Prostate gland (tissue), 2 donors: ENCODE measurements at regions not wholly inside any gene's neighbourhood (a gene's known extent, or its start where the extent isn't known, plus 50 kb on each side); places are given as distances from the start of the nearest gene placed in this dataset.

ENCODE experiments used
- CTCF ChIP-seq, 4 experiments: fragments of 200-600 bp in 2 of 4; fragments of 450-650 bp in 2 of 4; sonication (generic) in 2 of 4; IDR thresholded peaks; 1 replicate in 3 of 4; 2 replicates in 1 of 4; pipeline ENCODE4 v1.5.1; 2016 to 2019; ENCODE audit warnings: antibody characterized with exemption in 4 of 4, mild to moderate bottlenecking in 2 of 4, moderate library complexity in 2 of 4
- POLR2A ChIP-seq: fragments of 450-650 bp; IDR thresholded peaks from one replicate; pipeline ENCODE4 v1.6.1; 2016; ENCODE audit warnings: antibody characterized with exemption, mild to moderate bottlenecking
- POLR2AphosphoS5 ChIP-seq: sonication (generic); formaldehyde crosslinking; IDR thresholded peaks from one replicate; pipeline ENCODE4 v1.6.1; 2017; ENCODE audit warnings: antibody characterized with exemption

- TF ChIP-seq POLR2A: no peak
- TF ChIP-seq CTCF (IDR thresholded peaks at IDR 0.05): no peak
- TF ChIP-seq POLR2AphosphoS5: no peak
These were observed 170.3 kb downstream of the COX18 start for GRCh38 chr4:72899214-72899613.
